HG02623 (cell line): ENCODE measurements at regions not wholly inside any gene's neighbourhood (a gene's known extent, or its start where the extent isn't known, plus 50 kb on each side); places are given as distances from the start of the nearest gene placed in this dataset.
"Not testable (repeated sequence)": the region's sequence is repeated elsewhere in the genome, so short reads cannot be mapped to it uniquely, and the experiment has no call there.

Source experiments
- ATAC-seq: cut with Tn5 transposase; IDR thresholded peaks from one replicate; pipeline ENCODE4 v1.9.1; 2021; ENCODE audit warnings: moderate library complexity; ENCODE audit not compliant: unreplicated experiment

GRCh38 chr6:91190041-91190440, 603.2 kb upstream of the MAP3K7 start:
- ATAC-seq = not testable (repeated sequence)

- ATAC-seq = no peak
Measured at GRCh38 chr6:91185072-91185471, 598.2 kb upstream of the MAP3K7 start.

- no peak for ATAC-seq
Measured at GRCh38 chr6:91181416-91181815, 594.5 kb upstream of the MAP3K7 start.

- no peak for ATAC-seq
Measured at GRCh38 chr6:91173651-91174050, 586.8 kb upstream of the MAP3K7 start.

DNA sequence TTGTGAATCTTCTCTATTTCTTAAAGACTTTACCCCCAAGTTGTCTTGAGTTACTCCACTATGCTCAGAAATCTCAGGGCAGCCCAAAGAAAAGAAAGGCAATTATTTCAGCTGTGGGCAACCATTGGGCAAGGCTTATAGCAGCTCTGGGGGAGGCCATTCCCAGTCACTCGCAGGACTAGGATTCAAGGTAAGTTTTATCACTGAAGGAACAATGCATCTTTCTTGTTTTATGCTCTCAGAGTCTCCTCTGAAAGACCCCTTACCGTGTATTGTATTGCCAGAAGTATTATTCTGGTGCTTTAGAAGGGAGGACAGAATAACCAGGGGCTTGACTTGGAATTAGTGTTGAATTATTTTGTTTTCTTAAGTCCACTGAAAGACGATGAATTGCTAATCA, 586.3 kb upstream of the MAP3K7 start:
- no peak for ATAC-seq

- ATAC-seq = no peak
Measured at GRCh38 chr6:91171754-91172462, 585.0 kb upstream of the MAP3K7 start.

GRCh38 chr6:91167846-91168245, 581.0 kb upstream of the MAP3K7 start:
- ATAC-seq = no peak

DNA sequence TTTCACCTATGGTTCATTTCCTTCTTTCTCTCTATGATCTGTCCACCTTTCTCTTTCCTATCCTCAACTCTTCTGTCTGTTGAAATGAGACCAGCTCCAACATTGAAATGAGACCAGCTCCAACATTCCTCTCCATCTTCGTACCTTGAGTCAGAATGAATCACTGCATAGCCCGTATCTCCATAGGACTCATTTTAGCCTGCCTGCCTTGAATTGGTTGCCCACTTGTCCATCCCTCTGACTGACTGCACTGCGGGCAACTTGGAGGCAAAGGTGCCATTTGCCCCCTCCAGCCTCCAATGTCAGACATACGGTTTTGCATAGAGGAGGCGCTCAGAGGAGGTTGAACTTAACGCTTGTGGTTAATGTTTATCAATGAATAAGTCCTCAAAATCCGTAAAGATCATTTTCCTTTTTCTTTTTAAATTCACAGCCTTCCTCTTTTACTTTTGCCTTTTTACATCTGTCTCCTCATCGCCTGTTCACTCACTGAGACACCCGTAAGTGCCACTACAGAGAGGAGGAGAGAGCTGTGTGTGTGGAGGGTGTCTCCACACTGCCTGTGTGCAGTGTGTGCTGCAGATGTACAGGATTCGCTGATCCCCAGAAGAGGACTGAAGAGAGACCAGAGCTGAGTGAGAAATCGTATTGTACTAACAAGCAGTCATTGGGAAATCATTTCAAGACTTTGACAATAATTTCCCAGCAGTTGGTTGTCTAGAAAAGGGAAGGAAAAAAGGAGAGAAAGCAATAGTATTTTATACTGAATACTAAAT, 579.6 kb upstream of the MAP3K7 start:
- no peak for ATAC-seq

GRCh38 chr6:91164105-91164504, 577.2 kb upstream of the MAP3K7 start:
- no peak for ATAC-seq

DNA sequence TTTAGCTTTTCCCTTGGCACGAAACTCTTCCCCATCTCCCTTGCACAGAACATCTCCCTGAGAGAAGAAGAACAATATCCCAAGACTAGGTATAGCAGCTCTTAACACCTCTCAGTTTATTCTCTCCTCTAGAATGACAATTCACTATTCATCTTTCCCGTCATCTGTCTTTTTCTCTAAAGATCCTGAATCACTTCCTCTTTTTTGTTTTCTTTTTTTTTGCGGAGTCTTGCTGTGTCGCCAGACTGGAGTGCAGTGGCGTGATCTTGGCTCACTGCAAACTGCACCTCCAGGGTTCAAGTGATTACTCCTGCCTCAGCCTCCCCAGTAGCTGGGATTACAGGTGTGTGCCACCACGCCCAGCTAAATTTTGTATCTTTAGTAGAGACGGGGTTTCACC, 574.4 kb upstream of the MAP3K7 start:
- ATAC-seq = no peak

DNA sequence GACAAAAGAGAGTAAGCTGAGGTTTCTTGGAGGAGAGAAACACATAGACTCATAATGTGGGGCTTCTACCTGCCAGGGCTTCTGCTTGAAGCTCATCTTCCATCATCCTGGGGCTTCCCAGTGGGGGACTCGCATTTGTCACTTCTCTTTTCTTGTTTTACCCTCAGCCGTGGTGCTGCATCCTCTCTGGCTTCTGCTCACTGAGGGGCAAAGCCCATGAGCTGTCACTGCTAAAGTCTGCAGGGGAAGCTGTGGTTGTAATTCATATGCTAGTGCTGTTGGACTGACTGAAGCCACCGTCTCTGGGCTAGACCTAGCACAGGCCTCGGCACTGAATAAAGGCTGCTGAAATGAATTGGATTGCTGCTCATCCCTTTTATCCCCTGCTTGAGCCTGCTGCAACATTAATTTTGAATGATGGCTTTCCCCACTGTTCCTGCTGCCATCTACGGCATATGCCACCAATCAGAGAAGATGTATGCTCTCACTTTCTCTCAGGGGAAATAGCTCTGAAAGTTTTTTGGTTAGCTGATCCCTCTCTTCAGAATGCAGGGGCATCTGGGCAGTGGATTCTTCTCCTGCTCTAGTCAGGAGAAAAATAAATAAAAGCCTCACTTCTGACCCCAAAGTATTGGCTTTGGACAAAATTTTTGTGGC, 568.4 kb upstream of the MAP3K7 start:
- peak; percentile 53 for ATAC-seq

GRCh38 chr6:91152824-91153223, 566.0 kb upstream of the MAP3K7 start:
- ATAC-seq = no peak

DNA sequence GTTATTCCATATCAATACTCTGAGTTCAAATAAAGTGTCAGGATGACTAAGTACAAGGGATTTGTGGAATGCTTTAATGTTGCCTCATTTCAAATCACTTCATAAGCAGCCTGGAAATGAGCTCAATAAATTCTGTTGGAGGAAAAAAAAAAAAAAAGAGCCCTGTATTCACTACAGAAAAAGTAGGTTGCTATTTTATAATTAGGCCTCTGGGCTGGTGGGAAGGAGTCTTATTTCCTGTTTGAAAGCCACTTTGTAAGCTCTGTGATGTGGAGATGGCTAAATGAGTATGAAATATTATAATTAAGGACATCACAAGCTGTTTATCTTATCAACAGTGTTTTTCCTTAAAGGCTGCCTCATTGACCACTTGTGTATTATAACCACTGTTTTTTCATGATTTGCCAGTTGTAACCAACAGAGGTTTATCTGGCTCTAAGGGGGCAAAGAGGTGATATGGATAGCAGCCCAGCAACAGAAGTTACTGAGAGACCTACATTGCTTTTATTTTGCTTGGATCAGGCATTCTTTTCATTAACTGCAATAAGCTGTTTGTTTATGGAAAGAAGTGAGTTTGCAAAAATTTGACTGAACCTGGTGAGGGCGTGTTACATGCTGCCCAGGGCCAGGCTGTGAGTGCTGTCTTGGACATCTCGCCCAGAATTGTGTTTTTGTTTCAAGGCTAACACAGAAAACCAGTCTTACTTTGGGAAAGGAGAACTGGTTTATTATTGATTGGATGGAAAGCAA, 563.3 kb upstream of the MAP3K7 start:
- no peak for ATAC-seq

- no peak for ATAC-seq
Measured at GRCh38 chr6:91149246-91149955, 562.5 kb upstream of the MAP3K7 start.

DNA sequence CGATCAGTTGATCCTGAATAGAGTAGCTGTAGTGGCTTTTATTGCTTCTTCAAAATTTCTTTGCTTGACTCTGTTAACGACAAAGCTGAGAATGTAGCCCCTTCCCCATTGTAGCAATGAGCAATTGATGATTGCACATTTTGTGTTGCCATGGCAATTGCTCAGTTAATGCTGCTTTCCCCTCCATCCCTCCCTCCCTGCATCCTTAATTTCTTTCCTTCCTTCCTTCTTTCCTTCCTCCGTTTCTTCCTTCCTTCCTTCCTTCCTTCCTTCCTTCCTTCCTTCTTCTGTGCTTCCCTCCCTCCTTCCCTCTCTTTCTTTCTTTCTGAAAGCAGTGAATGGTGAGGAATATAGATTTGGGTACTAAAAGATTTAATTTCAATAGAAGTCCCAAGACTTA, 557.3 kb upstream of the MAP3K7 start:
- ATAC-seq = no peak

DNA sequence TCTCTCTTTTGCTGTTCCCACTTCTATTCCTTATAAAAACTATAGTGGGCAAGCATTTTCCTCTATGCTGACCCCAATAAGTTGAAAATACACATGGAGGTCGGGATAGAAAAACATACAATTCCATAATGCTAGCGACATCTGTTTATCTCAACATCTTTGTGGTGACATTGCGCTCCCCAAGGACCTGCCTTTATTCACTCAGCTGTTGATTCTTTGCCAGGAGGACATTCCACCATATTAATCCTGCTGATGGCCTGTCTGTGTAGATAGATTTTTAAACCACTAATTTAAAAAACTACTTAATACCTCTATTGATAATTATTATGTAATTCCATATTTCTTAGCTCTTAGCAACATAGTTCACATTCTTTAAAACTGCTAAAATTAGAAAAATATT, 555.3 kb upstream of the MAP3K7 start:
- ATAC-seq = no peak

DNA sequence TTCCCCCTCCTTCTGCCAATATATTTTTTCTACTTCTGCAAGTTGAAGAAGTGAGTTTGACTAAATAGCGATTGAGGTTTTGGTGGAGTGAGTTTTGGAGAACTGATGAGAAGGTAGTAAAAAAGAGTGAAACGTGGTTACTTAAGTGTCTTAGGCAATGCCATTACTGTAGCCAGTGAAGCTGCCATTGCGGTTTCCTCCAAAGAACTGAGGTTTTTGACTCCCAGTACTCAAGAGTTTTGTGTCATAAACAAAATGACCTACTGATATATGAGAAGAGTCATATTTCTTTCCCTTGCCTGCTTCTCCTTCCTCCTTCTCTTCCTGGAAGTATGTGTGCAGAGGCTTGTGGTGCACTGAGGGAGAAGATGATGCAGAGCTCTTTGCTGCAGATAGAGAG, 554.5 kb upstream of the MAP3K7 start:
- no peak for ATAC-seq

DNA sequence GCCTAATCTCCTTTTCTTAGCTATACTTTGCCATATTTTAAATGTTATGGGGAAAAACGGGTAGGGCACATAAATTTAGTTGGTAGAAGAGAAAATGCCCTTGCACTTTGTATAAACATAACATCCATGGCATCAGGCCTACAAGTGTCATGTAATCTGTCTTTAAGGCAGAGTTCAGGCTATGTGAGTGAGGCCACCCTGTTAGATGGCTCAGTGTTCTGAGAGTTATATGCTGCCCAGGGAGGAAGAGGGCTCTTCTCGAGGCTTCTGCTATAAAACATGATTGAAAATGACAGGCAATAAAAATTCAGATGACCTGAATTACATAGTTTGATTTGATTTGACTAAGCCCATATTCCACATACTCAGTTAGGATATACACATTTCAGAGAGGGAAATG, 553.6 kb upstream of the MAP3K7 start:
- ATAC-seq = no peak

DNA sequence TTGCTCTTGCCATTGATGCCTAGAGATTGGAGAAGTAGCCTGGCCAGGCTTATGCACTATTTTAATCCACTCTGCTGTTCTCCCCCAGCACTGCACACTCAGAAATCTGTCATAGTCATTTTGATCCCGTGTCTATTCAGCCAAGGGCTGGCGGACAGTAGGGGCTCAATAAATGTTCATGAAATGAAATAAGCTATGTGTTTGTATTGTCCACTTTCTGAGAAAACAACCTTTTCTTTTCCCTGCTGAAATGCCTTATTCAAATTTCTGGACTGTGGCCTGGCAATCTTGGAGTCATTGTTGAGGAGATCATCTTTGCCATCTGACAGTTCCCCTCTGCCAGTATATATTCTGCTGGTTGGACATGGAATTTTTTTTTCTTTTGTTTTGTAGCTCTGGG, 550.4 kb upstream of the MAP3K7 start:
- no peak for ATAC-seq

DNA sequence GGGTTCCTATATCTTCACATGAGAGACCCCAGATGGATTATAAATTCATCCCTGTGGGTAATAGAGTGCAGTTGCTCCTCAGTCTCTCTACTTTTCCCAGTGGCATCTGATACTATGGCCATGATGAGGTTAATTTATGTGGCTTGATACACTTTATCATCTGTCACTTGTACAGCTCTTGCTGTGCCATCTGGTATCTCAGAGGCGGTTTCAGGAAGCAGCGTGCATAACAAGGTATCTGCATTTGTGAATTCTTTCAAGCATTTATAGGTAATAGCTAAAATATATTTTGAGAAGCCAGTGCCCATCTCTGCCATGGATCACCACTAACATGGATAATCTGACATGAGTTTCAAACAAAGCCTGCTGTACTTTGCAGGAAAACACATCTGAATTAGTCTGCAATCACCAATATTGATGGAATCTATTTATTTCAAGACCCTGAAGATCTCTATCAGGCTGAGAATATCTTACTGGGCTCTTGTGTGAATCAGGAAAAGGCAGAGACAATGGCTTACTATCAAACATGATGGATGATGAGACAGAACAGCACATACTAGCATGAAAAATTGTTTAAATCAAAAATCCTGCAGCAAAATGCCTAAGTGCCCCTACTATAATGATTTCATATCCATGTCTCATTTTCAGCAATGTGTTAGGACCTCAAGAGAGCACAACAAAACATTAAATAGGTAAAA, 548.7 kb upstream of the MAP3K7 start:
- no peak for ATAC-seq
